ENCODE measurements at regions not wholly inside any gene's neighbourhood (a gene's known extent, or its start where the extent isn't known, plus 50 kb on each side); places are given as distances from the start of the nearest gene placed in this dataset.

DNA sequence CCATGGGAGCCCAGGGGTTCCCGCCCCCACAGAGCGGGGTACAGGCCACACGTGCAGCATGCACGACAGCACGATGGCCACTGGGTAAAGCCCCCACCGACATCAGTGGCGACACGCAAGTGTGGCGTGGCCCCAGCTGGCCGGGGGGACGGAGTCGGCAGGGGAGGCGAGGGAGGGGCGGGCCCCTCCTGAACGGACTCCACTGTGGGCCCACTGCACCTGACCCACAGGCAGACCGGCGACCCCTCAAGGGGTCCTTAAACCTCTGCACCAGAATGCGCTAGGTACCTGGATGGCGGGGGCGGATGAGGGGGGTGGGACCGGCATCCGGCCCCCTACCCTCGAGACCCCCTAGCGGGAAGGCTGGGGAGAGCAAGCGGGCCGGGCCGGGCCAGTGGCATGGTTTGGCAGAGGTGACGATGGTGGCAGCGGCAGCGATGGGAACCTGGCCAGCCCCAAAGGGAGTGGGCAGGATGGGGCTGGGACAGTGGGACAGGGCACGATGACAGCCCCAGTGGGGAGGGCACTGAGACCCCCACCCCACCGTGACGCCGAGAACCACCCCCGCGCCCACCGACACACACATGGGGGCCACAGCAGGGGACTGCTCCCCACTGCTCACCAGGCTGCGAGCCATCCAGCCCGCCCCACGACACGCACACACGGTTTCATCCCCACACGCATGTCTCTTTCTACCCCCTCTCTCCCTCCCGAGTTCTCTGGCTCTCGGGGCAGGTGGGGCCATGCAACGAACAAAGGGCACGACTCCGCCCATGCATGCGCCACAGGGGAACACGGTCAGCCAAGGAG is 91.9 kb upstream of the ANKRD30BL start:
- TF ChIP-seq, protein P1, sequence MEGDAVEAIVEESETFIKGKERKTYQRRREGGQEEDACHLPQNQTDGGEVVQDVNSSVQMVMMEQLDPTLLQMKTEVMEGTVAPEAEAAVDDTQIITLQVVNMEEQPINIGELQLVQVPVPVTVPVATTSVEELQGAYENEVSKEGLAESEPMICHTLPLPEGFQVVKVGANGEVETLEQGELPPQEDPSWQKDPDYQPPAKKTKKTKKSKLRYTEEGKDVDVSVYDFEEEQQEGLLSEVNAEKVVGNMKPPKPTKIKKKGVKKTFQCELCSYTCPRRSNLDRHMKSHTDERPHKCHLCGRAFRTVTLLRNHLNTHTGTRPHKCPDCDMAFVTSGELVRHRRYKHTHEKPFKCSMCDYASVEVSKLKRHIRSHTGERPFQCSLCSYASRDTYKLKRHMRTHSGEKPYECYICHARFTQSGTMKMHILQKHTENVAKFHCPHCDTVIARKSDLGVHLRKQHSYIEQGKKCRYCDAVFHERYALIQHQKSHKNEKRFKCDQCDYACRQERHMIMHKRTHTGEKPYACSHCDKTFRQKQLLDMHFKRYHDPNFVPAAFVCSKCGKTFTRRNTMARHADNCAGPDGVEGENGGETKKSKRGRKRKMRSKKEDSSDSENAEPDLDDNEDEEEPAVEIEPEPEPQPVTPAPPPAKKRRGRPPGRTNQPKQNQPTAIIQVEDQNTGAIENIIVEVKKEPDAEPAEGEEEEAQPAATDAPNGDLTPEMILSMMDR (IDR thresholded peaks at IDR 0.05) = no peak
- TF ChIP-seq EZH2 (IDR thresholded peaks at IDR 0.05) = no peak
- no peak for TF ChIP-seq EZH2phosphoT487 (IDR thresholded peaks at IDR 0.05)
